Activated CD8-positive, alpha-beta memory T cell treated with anti-CD3 and anti-CD28 coated beads, Interleukin-2, amount 50 U/mL, for 24 hours (primary cell): ENCODE measurements at regions not wholly inside any gene's neighbourhood (a gene's known extent, or its start where the extent isn't known, plus 50 kb on each side); places are given as distances from the start of the nearest gene placed in this dataset.
"Not testable (repeated sequence)": the region's sequence is repeated elsewhere in the genome, so short reads cannot be mapped to it uniquely, and the experiment has no call there.

Source experiments
- DNase-seq: peaks from one replicate; pipeline ENCODE4 v3.0.0-alpha.2; 2020; ENCODE audit errors: extremely low read depth

DNA sequence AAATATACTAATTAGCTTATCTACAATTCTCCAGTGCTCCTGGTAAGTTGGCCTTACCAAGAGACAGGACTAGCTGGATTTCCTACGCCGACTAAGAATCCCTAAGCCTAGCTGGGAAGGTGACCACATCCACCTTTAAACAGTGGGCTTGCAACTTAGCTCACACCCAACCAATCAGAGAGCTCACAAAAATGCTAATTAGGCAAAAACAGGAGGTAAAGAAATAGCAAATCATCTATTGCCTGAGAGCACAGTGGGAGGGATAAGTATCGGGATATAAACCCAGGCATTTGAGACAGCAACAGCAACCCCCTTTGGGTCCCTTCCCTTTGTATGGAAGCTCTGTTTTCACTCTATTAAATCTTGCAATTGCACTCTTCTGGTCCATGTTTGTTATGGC lies 1025.0 kb downstream of the RAB28 start:
- DNase-seq: no peak

DNA sequence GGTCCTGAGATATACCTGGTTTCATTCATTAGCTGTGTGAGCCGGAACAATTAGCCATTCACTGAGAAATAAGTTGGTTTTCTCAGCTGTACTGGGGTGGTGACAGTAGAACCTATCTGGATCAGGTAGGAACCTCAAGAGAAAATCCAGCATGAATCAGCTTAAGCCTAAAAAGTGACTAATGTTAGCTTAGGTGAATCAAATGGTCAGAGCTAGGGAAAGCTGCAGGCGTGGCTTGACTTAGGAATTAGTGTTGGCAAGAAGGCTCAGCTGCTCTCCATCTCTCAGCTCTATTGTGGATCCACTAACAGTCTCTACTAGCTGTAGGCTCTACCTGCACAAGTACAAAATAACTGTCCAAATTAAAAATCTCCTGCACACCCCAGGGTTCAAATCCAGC lies 1025.5 kb downstream of the RAB28 start:
- DNase-seq: no peak

GRCh38 chr4:12452291-12452690 lies 1023.6 kb upstream of the HS3ST1 start:
- DNase-seq: no peak

DNA sequence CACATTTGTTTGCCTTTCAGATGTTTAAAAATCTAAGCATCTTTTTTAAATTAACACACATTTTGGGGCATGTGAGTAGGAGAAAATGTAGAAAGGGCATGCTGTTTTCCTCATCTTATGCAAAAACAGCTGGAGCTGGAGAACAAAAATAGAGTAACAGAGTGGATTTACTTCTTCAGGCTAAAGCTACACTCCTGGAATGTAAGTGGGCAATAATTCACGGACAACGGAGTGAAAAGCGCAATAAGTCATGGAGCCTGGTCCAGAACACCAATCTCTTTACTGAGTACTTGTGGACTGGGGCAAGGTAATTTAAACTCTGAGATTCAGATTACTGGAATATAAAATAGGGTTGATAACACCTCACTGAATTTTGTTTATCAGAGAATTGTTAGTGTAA lies 1018.8 kb upstream of the HS3ST1 start:
- DNase-seq: no peak

GRCh38 chr4:12446657-12447185 lies 1018.0 kb upstream of the HS3ST1 start:
- DNase-seq: no peak

DNA sequence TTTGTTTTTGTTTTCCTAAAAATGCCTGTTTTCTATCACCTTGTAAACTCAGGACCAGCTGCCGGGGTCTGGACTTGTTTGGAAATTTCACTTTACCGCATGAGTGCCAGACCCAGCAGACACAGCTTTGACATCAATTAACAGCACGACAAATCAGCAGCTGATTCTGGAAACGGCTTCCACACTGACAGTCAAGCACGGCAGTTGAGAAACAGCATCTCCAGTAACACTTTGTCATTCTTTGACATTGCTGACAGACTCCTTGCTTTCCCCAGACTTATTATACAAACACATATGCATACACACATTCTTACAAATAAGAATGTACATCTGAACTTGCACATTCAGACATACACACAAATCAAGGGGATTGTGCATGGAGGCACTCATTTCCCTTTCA lies 1017.6 kb upstream of the HS3ST1 start:
- DNase-seq: no peak

DNA sequence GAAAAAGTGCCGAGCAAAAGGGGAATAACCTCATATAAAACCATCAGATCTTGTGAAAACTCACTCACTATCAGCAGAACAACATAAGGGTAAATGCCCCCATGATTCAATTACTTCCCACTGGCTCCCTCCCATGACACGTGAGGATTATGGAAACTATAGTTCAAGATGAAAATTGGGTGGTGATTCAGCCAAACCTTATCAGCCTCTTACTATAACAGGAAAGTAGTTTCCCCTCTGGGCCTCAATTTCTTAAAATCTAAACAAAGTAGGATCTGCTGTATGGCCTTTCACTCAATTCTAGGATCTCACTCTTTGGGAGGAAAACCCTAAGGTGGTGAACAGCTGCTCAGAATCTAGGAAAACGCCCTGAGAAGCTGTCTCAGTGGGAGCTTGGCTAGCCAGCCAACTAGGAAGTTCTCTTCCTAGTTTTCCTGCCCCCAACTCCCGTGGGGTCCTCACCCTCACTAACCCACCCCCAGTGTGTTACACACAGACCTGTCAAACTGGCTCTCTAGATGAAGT lies 1017.1 kb upstream of the HS3ST1 start:
- no peak for DNase-seq

GRCh38 chr4:12439633-12440305 lies 1011.1 kb upstream of the HS3ST1 start:
- DNase-seq: no peak

DNA sequence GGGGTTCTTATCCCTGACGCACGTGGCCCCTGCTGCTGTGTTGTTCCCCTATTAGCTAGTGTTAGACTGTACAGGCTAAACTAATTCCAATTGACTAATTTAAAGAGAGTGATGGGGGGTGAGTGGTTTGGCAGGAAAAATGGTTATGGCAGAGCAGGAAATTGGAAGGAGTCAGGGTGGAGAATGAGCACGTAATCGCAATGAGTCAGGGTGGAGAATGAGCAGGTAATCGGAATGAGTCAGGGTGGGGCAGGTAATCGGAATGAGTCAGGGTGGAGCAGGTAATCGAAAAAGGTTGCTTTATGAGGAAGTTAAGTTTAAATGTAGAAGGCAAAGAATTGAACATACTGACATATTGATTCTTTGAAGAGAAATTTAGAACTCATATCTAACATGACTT lies 1002.6 kb upstream of the HS3ST1 start:
- not testable (repeated sequence) for DNase-seq

GRCh38 chr4:12421364-12421763 lies 992.7 kb upstream of the HS3ST1 start:
- DNase-seq: no peak

- no peak for DNase-seq
Observed at GRCh38 chr4:12416755-12417154, 988.1 kb upstream of the HS3ST1 start.

DNA sequence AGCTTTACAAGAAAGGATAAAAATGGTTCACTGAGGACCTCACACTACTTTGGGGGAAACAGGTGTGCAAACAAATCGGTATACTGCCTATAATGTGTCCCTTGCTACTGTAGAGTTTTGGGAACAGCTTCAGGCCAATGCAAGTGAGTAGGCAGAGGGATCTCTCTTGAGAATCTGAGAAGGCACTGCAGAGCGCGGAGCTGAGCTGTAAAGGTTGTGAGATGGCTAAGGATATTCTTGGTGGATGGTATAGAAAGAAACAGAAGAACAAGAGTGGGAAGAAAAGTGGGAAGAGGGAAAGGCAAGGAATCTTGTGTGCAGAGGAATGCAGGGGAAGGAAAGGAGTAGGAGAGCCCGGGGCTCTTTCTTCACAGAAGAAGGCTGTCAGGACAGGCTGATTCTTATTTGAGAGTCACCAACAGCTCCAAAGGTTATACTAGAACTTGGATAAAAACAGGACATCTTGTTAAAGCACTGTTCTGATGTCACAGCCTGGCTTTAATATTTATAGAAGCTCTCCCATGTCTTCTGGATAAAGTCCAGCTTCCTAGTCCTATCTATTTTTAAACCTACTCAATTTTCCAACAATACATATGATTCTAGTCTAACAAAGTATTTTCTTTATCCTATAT lies 985.6 kb upstream of the HS3ST1 start:
- DNase-seq: no peak

- no peak for DNase-seq
Observed at GRCh38 chr4:12411072-12411471, 982.4 kb upstream of the HS3ST1 start.

GRCh38 chr4:12409507-12410190 lies 981.0 kb upstream of the HS3ST1 start:
- DNase-seq: no peak

- DNase-seq: no peak
Observed at GRCh38 chr4:12408364-12408763, 979.7 kb upstream of the HS3ST1 start.

DNA sequence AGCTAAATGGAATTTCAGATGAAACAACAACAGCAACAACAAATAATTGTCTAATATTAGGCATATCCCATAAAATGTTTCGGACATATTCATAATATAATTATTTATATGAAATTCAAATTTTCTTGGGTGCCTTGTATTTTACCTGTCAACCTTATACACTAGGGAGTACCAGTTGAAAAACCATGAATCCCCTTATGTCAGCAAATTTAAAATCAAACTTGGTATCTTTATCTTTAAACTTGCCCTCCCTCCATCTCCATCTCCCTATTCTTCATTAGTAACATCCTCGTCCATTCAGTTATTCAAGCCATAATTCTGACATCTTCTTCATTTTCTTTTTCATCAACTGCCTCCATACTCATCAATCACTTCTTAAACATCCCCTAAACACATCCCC lies 974.5 kb upstream of the HS3ST1 start:
- DNase-seq: no peak

GRCh38 chr4:12399781-12400180 lies 971.1 kb upstream of the HS3ST1 start:
- no peak for DNase-seq

- no peak for DNase-seq
Observed at GRCh38 chr4:12393631-12394262, 965.1 kb upstream of the HS3ST1 start.

- DNase-seq: no peak
Observed at GRCh38 chr4:12389604-12390003, 960.9 kb upstream of the HS3ST1 start.

- DNase-seq: no peak
Observed at GRCh38 chr4:12382567-12382966, 953.9 kb upstream of the HS3ST1 start.

- DNase-seq: no peak
Observed at GRCh38 chr4:12379191-12379590, 950.5 kb upstream of the HS3ST1 start.

DNA sequence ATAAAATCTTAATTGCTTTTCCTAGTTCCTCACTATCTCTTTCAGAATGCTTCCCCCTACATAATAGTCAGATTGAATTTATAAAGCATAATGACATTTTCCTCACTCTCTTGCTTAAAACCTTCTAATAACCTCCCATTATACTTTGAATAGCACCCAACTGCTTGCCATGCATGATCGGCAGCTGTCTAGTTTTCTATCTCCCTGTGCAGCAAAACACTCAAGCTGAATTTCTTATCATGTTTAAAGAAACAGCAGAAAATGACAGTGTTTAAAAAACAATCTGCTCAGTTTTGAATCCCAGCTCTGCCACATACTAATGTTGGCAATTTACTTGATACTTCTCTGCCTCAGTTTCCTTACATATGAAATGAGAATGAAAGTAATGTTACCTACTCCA lies 947.1 kb upstream of the HS3ST1 start:
- DNase-seq: no peak
